HEK293 (cell line): ENCODE measurements at regions not wholly inside any gene's neighbourhood (a gene's known extent, or its start where the extent isn't known, plus 50 kb on each side); places are given as distances from the start of the nearest gene placed in this dataset.

Source experiments
- ZNF624 ChIP-seq: fragments of 450-650 bp; formaldehyde crosslinking; IDR thresholded peaks from 2 replicates; pipeline ENCODE4 v1.5.1; 2017; ENCODE audit warnings: missing biosample characterization, missing genetic modification characterization
- TF ChIP-seq, protein P1 (sequence below): fragments of 450-650 bp; formaldehyde crosslinking; conservative IDR thresholded peaks from 2 replicates; pipeline ENCODE4 v1.5.1; 2016; ENCODE audit warnings: low read depth, missing biosample characterization, missing genetic modification characterization

DNA sequence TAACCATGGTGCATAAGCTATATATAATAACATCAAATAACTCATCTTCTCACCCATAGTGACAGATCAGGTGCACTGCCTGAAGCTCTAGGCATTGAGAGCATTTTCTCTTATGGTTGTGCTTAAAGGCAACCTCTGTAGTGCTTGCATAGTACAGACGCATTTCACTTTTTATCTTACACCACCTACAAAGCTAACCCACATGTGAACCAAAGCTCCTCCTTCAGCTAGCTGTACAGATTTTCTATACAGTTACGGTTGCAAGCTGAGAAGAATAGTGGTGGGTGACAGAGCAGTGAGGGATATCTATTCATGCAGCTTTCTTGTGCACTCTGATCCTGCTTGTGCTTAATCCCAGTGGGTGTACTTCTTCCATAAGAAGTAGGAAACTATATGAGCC, 1525.2 kb downstream of the STIM2 start:
- TF ChIP-seq, protein P1, sequence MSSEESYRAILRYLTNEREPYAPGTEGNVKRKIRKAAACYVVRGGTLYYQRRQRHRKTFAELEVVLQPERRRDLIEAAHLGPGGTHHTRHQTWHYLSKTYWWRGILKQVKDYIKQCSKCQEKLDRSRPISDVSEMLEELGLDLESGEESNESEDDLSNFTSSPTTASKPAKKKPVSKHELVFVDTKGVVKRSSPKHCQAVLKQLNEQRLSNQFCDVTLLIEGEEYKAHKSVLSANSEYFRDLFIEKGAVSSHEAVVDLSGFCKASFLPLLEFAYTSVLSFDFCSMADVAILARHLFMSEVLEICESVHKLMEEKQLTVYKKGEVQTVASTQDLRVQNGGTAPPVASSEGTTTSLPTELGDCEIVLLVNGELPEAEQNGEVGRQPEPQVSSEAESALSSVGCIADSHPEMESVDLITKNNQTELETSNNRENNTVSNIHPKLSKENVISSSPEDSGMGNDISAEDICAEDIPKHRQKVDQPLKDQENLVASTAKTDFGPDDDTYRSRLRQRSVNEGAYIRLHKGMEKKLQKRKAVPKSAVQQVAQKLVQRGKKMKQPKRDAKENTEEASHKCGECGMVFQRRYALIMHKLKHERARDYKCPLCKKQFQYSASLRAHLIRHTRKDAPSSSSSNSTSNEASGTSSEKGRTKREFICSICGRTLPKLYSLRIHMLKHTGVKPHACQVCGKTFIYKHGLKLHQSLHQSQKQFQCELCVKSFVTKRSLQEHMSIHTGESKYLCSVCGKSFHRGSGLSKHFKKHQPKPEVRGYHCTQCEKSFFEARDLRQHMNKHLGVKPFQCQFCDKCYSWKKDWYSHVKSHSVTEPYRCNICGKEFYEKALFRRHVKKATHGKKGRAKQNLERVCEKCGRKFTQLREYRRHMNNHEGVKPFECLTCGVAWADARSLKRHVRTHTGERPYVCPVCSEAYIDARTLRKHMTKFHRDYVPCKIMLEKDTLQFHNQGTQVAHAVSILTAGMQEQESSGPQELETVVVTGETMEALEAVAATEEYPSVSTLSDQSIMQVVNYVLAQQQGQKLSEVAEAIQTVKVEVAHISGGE (tag by site-specific recombination) = no peak
- TF ChIP-seq ZNF624 (tag by site-specific recombination) = no peak
